Urinary bladder (tissue), 3 donors: ENCODE measurements at regions not wholly inside any gene's neighbourhood (a gene's known extent, or its start where the extent isn't known, plus 50 kb on each side); places are given as distances from the start of the nearest gene placed in this dataset.

Experiments used
- DNase-seq: peaks from one replicate; pipeline ENCODE4 v3.0.0-alpha.2; 2015; ENCODE audit errors: extremely low spot score
- H3K27ac ChIP-seq: one replicate; pipeline ENCODE4 v1.5.1; 2013; ENCODE audit warnings: low read depth, mild to moderate bottlenecking, moderate library complexity
- H3K36me3 ChIP-seq: one replicate; pipeline ENCODE4 v1.6.1; 2013; ENCODE audit warnings: mild to moderate bottlenecking, moderate library complexity; ENCODE audit not compliant: insufficient read depth
- H3K4me1 ChIP-seq: one replicate; pipeline ENCODE4 v1.6.1; 2013; ENCODE audit warnings: mild to moderate bottlenecking, moderate library complexity; ENCODE audit not compliant: insufficient read depth
- H3K4me3 ChIP-seq: one replicate; pipeline ENCODE4 v1.5.1; 2013; ENCODE audit warnings: low read depth, low read length
- WGBS: extraction: QIAGEN DNeasy Blood & Tissue Kit; methylation state at CpG from one replicate; pipeline ENCODE4 v1.1.7; 2013; 5-methylcytosine and 5-hydroxymethylcytosine counted together
- donor health status: healthy with polysubstance abuse.
- donor health status: healthy.

DNA sequence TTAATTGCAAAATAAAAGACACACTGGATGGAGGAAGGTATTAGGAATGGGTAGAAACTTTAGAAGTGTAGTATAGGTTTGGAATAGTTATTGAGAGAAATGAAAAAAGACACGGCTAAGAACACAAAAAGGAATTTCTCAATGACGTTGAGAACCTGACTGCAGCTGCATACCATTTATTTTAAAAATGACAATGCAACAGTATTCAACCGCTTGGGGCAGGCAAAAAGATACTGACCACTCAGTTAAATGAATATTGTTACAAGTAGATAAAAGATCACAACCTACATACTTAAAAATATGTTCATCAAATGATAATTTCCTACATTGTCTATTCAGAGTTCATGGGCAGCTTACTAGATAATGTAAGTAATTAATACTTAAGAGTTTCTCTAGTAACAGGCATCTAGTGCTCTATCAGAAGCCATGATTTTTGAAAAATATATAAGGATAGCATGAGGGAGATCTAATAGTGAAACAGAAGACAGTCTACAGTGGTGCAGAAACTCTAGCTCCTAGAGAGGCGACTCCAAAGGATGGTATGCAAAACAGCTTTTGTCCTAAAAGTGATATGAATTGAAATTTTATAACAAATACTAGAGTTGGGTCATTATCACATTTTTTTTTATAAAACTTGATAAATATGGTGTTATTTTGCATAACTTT, 216.2 kb upstream of the VEGFC start:
- WGBS = 82% methylated on average over 4 of the region's 4 CpGs
- Histone ChIP-seq H3K4me3 (no peak overlapping the region), H3K27ac (no peak overlapping the region), H3K36me3 (no peaks in the 10 kb centered on the region), H3K4me1 (no peaks in the 10 kb centered on the region)
- DNase-seq = no peak

DNA sequence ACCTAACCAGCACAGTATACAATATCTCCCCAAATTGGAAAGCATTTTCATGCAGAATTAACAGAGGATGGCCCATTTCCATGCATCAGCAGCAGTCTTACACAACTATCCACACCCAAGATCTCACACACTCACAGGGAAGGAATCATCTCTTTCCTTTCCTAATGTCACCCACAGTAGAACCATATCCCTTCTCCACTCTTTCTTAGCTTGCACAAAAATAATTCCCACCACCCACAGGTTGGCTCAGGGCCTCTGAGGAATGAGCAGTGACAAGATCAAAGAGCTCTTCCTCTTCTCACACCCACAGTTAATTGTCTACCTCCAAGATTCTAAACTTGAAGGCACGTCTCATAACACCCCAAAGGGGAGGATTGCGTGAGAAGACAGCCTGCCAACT, 217.7 kb upstream of the VEGFC start:
- DNase-seq = no peak
- H3K4me3 ChIP-seq = no peak overlapping the region
- 66% methylated on average over 2 of the region's 2 CpGs for WGBS

DNA sequence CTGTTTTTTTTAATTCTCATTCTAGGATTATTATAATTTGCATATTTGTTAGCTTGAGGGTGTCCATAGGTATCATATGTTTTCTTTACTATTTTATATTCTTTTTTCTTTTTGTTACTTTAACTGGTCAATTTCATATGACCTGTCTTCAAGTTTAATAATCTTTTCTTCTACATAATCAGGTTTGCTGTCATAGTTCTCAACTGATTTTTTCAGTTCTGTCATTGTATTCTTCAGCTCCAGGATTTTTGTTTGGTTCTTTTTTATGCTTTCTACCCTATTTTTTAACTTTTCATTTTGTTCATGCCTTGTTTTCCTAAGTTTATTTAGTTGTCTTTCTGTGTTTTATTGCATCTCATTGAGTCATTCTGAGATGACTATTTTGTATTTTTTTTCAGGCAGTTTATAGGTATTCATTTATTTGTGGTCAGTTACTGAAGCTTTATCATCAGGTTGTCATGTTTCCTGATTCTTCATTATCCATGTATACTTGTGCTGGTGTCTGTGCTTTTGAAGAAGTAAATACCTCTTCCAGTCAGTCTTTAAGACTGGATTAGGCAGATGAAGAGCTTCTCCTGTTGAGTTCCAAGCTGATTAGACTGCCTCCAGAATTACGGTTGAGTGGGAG, 220.3 kb upstream of the VEGFC start:
- WGBS = 88% methylated on average over 1 of the region's 1 CpG
- Histone ChIP-seq H3K4me1 (no peaks in the 10 kb centered on the region), H3K27ac (no peak overlapping the region), H3K36me3 (no peaks in the 10 kb centered on the region), H3K4me3 (no peak overlapping the region)
- DNase-seq = no peak

More for the DNA sequence above, 217.7 kb upstream of the VEGFC start:
- no peaks in the 10 kb centered on the region for H3K4me1 ChIP-seq
- H3K36me3 ChIP-seq = no peaks in the 10 kb centered on the region
- no peak overlapping the region for H3K27ac ChIP-seq

DNA sequence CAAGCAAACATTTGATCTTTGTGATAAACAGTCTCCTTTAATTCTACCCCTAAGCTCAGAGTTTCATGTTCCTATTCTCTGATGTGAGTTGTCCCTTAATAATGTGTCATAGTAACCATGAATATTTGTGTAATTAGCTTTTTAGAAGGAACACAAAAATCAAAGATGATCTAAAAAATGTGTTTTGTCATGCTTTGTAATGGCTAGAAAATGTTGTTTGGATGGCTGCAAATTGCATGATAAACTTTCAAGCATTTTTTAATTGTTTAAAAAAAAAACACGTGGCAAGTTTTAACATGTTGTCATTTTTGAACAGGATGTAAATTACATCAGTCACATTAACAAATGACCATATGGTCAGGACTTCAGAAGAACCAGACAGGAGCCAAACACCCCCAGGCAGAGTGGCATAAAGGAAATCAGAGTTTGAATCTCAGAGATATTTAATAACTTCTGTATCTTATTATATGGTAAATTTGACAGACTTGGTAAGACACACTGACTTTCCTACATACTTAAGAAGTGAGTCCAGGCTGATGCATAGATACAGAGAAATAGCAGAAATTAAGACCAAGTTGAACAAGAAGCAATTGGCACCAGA, 223.9 kb upstream of the VEGFC start:
- DNase-seq = no peak
- H3K4me1 ChIP-seq = no peaks in the 10 kb centered on the region
- no peak overlapping the region for H3K4me3 ChIP-seq
- H3K36me3 ChIP-seq = no peaks in the 10 kb centered on the region
- H3K27ac ChIP-seq = no peak overlapping the region
- 30% methylated on average over 1 of the region's 1 CpG for WGBS

DNA sequence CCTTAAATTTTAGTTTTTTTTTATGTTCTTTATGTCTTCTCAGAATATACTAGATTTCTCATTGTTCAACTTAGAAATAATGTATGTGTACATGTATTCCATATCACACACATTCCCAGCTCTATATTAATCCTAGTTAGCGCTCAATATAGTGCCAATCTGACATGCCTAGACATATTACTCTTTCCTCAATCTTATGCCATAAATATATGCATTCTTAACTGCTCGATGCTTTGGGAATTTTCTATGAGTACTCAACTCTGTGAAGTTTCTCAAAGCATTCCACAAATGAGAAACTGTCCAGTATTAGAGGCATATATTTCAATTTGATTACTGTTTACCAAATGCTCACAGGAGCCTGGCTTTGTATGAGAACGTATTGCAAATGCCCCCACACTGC, 231.2 kb upstream of the VEGFC start:
- 73% methylated on average over 3 of the region's 3 CpGs for WGBS
- H3K4me1 ChIP-seq = no peaks in the 10 kb centered on the region
- no peaks in the 10 kb centered on the region for H3K36me3 ChIP-seq
- no peak overlapping the region for H3K27ac ChIP-seq
- no peak for DNase-seq
- H3K4me3 ChIP-seq = no peak overlapping the region

DNA sequence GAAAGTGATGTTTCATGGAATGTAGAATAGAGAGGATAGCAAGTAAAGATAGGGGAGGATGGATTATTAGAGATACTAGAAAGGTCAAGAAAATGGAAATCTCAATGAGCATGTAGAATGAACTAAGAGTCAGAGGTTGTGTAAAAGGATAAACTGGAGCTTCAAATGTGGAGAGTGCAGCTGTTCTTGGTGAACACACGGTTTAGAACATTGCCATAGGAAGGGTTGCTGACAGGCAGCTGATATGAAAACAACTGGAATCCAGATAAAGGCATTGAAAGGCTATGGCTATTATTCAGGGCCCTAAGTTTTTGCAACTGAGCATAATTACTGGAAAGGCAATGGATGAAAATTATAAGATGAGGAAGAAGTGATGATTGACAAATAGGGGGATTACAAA, 239.6 kb upstream of the VEGFC start:
- H3K36me3 ChIP-seq = no peaks in the 10 kb centered on the region
- no peaks in the 10 kb centered on the region for H3K4me1 ChIP-seq
- 53% methylated on average over 1 of the region's 1 CpG for WGBS
- no peak for DNase-seq
- no peak overlapping the region for H3K27ac ChIP-seq
- H3K4me3 ChIP-seq = no peak overlapping the region

DNA sequence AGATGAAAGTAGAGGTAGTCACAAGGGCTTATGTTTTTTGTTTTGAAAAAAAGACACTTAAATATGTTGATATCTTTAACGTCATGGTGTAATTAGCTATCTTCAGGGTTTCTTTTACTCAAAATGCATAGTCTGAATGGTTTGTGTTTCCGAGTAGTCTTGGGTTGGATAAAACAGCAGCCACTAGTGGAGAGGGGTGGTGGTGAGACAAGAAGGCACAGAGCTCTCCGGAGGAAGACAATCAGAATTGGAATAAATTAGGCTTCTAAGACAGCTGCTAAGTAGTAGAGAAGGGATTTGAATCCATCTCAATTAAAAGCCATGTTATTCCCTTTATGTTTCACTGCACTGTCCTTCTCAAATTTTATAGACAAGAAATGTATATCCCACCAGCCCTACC, 240.4 kb upstream of the VEGFC start:
- Histone ChIP-seq H3K36me3 (no peaks in the 10 kb centered on the region), H3K4me3 (no peak overlapping the region), H3K27ac (no peak overlapping the region), H3K4me1 (no peaks in the 10 kb centered on the region)
- 68% methylated on average over 3 of the region's 3 CpGs for WGBS
- DNase-seq = no peak

DNA sequence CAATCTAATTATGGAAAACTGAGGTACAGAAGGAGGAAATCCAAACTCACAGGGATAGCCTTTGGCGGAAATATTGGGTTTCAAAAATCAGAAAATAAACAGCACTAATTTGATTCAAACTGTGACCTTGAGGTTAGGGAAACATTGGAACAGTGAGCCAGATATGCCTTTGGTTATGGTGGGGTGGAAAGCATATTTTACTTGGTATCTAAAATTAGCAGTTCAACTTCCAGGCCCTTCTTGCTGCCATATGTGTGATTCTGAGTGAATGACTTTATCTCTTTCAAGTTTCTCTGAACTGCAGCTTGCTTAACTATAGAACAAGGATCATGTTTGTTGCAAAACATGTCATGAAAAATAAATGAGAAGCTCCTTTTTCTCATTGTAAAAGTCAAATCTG, 240.9 kb upstream of the VEGFC start:
- H3K36me3 ChIP-seq = no peaks in the 10 kb centered on the region
- H3K4me3 ChIP-seq = no peak overlapping the region
- no peak for DNase-seq
- H3K27ac ChIP-seq = no peak overlapping the region
- no peaks in the 10 kb centered on the region for H3K4me1 ChIP-seq
- 92% methylated on average over 1 of the region's 1 CpG for WGBS

DNA sequence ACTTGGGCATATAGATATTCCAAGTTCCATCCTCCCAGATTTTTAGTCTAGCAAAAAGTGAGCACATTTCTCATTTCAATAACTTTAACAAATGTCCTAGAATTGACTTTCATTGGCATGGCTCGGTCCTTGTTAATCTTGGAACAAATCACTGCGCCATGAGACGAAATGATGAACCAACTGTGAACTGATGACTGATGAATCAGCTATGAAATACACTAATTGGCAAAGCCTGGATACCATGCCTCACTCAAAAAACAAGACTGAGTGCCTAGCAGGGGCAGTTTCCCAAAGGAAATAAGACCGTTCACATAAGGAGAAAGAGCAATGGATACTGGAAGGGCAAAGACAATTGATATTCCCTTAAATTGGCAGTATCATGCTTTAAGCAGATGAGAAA, 248.6 kb upstream of the VEGFC start:
- Histone ChIP-seq H3K36me3 (no peaks in the 10 kb centered on the region), H3K4me1 (no peaks in the 10 kb centered on the region), H3K4me3 (no peak overlapping the region), H3K27ac (no peak overlapping the region)
- no peak for DNase-seq
- 96% methylated on average over 4 of the region's 4 CpGs for WGBS

DNA sequence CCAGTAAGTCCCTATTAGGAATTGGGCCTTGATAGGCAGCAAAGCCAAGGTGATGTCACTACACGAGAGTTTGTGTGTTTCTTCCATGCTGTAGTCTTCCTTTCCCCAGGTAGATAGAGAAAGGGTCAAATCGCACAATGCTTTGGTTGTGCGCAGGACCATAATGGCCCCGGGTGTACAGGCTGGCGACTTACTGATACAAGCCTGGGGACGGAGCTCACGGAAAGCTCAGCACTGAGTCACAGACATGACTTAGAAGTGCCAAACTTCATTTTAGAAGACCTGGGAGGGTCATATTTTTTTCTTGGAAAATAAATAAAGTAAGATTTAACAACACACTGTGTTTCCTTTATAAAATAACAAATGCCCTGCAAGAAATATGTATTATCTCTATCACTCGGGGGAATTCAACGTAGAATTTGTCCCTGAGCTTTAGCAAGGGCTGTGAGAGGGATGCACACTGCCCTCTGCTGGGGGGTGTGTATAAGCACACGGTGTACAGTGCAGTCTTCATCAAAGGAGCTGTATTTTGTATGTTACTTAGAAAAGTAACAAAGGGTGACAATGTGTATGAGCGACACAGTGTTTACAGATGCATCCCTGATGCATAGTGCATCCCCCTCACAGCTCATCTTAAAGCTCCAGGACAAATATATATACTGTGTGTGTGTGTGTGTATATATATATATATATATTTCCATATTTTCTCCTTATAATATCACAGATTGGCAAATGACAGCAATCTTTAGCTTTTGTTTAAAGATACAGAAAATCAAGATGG, 254.5 kb upstream of the VEGFC start:
- H3K4me3 ChIP-seq = no peak overlapping the region
- DNase-seq = no peak
- no peaks in the 10 kb centered on the region for H3K36me3 ChIP-seq
- 48% methylated on average over 11 of the region's 11 CpGs for WGBS
- H3K27ac ChIP-seq = no peak overlapping the region
- no peaks in the 10 kb centered on the region for H3K4me1 ChIP-seq

DNA sequence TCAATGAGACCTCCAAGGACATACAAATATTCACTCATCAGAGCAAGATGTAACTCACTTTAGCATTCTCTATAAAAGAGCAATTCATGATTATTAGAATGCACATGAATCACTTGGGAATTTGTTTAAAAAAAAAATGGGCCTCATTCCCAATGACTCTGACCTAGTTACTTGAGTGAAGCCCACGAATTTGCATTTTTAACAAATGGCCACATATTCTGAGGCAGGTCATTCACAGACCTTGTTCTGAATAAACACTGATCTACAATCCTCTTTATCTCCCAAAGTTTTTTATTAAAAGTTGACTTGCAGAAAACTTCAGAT, 255.1 kb upstream of the VEGFC start:
- Histone ChIP-seq H3K4me1 (no peaks in the 10 kb centered on the region), H3K36me3 (no peaks in the 10 kb centered on the region), H3K27ac (no peak overlapping the region), H3K4me3 (no peak overlapping the region)
- no peak for DNase-seq
- 8% methylated on average over 1 of the region's 1 CpG for WGBS

DNA sequence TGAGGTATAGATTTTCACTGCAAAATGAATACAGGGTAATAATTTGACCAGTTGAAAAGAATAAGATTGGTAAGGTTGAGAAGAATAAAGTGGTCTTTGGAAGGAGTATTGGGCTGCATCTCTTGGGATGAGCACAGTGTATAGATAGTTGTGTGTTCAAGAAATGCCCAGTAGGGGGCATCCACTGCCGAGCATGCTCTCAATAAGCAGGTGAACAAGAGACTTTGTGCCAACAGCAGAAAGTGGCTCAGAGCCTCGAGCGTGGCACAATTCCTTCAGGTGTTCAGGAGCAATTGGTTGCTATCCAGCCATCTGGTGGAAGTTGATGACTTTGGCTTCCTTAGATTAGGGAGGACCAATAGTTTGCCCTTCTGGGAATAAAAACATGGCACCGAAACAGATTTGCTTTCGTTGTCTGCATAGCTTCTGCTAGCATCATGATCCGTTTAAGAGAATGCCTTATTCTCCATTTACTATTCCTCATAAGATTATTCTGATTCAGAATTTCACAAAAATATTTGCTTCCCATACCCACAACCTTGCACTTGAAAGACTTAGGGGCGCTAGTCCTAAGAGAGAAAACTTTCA, 258.1 kb upstream of the NEIL3 start:
- Histone ChIP-seq H3K4me3 (no peak overlapping the region), H3K4me1 (no peaks in the 10 kb centered on the region), H3K36me3 (no peaks in the 10 kb centered on the region), H3K27ac (no peak overlapping the region)
- DNase-seq = no peak
- WGBS = 85% methylated on average over 7 of the region's 7 CpGs

DNA sequence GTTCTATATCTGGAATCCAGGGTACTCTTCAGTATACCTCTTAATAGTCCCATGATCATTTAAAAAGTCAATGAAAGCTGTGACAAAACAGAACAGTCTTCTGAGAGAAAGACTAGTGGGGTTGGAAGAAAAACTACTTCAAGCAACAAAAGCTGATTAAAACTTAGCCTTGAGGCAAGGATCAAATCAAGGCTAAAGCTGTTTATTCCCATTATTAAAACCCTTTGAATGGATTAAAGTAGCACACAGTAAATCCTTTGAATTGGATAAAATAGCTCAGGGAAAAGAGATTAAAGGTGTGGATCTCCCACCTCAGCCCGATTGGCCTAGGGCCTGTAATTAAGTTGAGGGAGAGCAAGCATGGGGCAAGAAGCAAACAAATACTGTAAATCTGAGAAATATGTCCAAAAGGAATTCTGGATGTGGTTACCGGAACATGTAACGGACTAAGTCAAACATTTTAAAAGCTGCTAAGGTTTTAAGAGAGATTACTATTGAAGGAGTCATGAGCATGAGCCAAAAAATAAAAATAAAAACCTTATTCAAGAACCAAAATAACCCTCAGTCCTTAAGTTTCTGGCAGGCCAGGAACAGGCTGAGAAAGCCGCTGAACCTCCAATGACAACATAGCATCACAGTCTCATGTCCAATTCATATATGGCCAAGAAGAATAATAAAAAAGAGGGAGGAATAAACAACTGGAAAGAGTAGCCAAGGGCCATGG, 257.3 kb upstream of the NEIL3 start:
- no peak for DNase-seq
- H3K4me3 ChIP-seq = no peak overlapping the region
- H3K4me1 ChIP-seq = no peaks in the 10 kb centered on the region
- no peaks in the 10 kb centered on the region for H3K36me3 ChIP-seq
- WGBS = 44% methylated on average over 4 of the region's 4 CpGs
- no peak overlapping the region for H3K27ac ChIP-seq
